ENCODE measurements at regions not wholly inside any gene's neighbourhood (a gene's known extent, or its start where the extent isn't known, plus 50 kb on each side); places are given as distances from the start of the nearest gene placed in this dataset.

GRCh38 chr3:88573472-88573871, 423.7 kb downstream of the C3orf38 start:
- no peak for DNase-seq

- no peak for DNase-seq
Observed at GRCh38 chr3:88574146-88574545, 424.4 kb downstream of the C3orf38 start.

GRCh38 chr3:88584451-88584850, 434.7 kb downstream of the C3orf38 start:
- no peak for DNase-seq

DNA sequence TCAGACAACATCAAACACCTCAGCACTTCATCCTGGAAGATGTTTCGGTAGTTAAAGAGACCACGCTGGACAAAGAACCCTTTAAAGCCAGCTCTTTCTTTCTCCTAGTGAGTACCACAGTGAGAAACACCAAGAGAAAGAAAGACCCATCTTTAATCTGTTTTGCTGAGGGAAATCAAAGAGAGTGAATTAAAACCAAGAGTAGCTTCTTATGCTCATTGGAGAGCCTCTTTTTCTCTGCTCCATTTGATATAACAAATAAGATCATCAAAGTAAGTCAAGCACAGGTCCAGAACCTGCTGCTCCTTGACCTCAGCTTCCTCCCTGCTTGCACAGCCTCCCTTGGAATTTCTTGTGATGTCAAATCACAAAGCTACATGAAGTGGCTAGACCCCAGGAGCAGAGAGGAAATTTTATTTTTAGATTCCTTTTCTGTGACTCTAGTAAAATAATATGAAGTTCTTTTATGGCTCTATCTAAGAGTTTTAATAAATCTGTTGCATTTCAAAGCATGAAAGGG, 436.4 kb downstream of the C3orf38 start:
- DNase-seq = no peak

- DNase-seq = no peak
Observed at GRCh38 chr3:88589138-88589537, 439.4 kb downstream of the C3orf38 start.

- DNase-seq = no peak
Observed at GRCh38 chr3:88595026-88595425, 445.3 kb downstream of the C3orf38 start.

DNA sequence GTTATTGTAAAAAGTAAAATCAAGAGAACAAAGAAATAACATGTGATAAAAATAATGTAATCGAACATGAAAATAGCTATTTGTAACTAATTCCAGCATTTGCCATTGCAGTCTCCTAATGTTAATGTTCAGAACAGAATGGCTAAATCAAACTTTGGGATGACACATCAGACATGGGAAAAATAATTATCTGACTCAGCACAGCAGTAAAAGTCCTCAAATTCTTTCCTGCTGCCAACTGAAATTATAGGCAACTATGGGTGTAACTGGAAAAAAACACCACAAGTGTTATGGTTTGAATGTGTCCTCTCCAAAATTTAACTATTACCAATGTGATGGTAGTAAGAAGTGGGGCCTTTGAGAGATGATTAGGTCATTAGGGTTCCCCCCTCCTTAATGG, 446.7 kb downstream of the C3orf38 start:
- DNase-seq = no peak

- no peak for DNase-seq
Observed at GRCh38 chr3:88610820-88611219, 461.1 kb downstream of the C3orf38 start.

DNA sequence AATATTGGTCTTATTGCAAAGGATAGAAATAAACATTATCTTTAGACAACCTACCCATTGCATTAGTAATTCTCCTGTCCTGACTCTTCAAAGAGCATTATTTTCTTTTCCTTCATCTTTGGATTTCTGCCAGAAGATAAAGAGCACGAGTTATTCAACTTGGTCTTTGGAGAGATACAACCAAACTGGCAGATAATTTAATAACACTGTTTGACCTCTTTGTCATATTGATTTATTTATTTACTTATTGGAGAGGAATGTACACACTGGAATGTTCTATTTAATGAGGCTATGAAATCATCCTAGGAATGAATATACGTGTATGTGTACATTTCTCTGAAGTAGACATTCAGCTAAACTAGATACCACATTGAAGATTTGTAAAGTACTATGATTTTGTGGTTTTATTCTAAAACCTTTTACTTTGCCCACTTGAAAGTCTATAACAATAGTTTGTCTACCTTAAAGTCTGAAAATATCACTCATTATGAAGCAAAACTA, 462.1 kb downstream of the C3orf38 start:
- DNase-seq = no peak

- no peak for DNase-seq
Observed at GRCh38 chr3:88616413-88616812, 466.7 kb downstream of the C3orf38 start.

GRCh38 chr3:88617283-88617682, 467.5 kb downstream of the C3orf38 start:
- DNase-seq = no peak

- no peak for DNase-seq
Observed at GRCh38 chr3:88618021-88618645, 468.4 kb downstream of the C3orf38 start.

GRCh38 chr3:88621586-88621985, 471.8 kb downstream of the C3orf38 start:
- no peak for DNase-seq

GRCh38 chr3:88623709-88624108, 473.9 kb downstream of the C3orf38 start:
- no peak for DNase-seq

- DNase-seq = no peak
Observed at GRCh38 chr3:88626456-88627120, 476.8 kb downstream of the C3orf38 start.

GRCh38 chr3:88628901-88629300, 478.5 kb upstream of the EPHA3 start:
- no peak for DNase-seq

DNA sequence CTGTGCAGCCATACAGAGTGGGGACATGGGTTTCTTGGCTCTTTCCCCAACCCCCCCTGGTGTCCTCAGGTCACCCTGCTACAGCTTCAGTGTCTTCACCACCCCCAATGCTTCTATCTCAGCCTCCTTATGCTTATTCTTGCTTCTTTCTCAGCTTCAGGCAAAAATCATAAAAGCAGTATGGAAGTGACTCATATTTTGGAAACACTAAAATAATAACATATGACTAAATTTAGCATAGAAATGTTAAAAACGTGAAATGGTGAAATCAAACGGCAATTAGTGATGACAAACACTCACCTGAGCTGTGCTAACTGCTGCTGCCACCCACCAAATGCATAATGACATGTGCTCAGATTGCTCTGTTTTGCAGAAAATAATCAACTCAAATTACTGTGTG, 475.2 kb upstream of the EPHA3 start:
- no peak for DNase-seq

- DNase-seq = no peak
Observed at GRCh38 chr3:88640581-88640980, 466.8 kb upstream of the EPHA3 start.

GRCh38 chr3:88641033-88641604, 466.3 kb upstream of the EPHA3 start:
- no peak for DNase-seq

- DNase-seq = no peak
Observed at GRCh38 chr3:88657459-88657858, 450.0 kb upstream of the EPHA3 start.

GRCh38 chr3:88661433-88661824, 446.0 kb upstream of the EPHA3 start:
- no peak for DNase-seq

- DNase-seq = no peak
Observed at GRCh38 chr3:88668180-88668579, 439.2 kb upstream of the EPHA3 start.

- no peak for DNase-seq
Observed at GRCh38 chr3:88671573-88671972, 435.8 kb upstream of the EPHA3 start.

All from renal pelvis (tissue), 1 donor.